GM12878 (cell line): ENCODE measurements at regions not wholly inside any gene's neighbourhood (a gene's known extent, or its start where the extent isn't known, plus 50 kb on each side); places are given as distances from the start of the nearest gene placed in this dataset.

Experiments
- CBFB ChIP-seq: IDR thresholded peaks from 2 replicates; pipeline ENCODE4 v1.6.1; 2016; ENCODE audit warnings: antibody characterized with exemption, low read depth
- CTCF ChIP-seq, 3 experiments: IDR thresholded peaks in 2 of 3; conservative IDR thresholded peaks in 1 of 3; 2 replicates each; pipeline ENCODE4 v1.5.1; 2011; ENCODE audit warnings: low read depth in 3 of 3, low read length in 3 of 3, mild to moderate bottlenecking in 3 of 3, control low read depth in 2 of 3, moderate library complexity in 2 of 3, inconsistent platforms in 1 of 3, mixed read lengths in 1 of 3; ENCODE audit not compliant: control insufficient read depth in 2 of 3, insufficient read depth in 1 of 3; ENCODE audit errors: extremely low read depth in 1 of 3
- EP300 ChIP-seq, 2 experiments: fragments of 150-350 bp in 1 of 2; IDR thresholded peaks; 2 replicates each; pipeline ENCODE4 v1.6.1; 2011 to 2012; ENCODE audit warnings: low read depth in 2 of 2, low read length in 2 of 2, borderline replicate concordance in 1 of 2, improper control_type of control experiment in 1 of 2, inconsistent platforms in 1 of 2; ENCODE audit not compliant: control insufficient read depth in 1 of 2
- EZH2 ChIP-seq: IDR thresholded peaks from 2 replicates; pipeline ENCODE4 v1.6.1; 2012; ENCODE audit warnings: low read depth, mild to moderate bottlenecking, control low read depth, inconsistent platforms, low read length, borderline replicate concordance; ENCODE audit not compliant: control insufficient read depth
- FOXK2 ChIP-seq: fragments of 450-650 bp; IDR thresholded peaks from 2 replicates; pipeline ENCODE4 v1.6.1; 2017; ENCODE audit warnings: mild to moderate bottlenecking, moderate library complexity
- JUNB ChIP-seq: IDR thresholded peaks from 2 replicates; pipeline ENCODE4 v1.6.1; 2016; ENCODE audit warnings: antibody characterized with exemption, mild to moderate bottlenecking
- LARP7 ChIP-seq: fragments of 450-650 bp; IDR thresholded peaks from 2 replicates; pipeline ENCODE4 v1.6.1; 2017; ENCODE audit warnings: mild to moderate bottlenecking
- NFYB ChIP-seq: IDR thresholded peaks from 2 replicates; pipeline ENCODE4 v1.6.1; 2011; ENCODE audit warnings: low read depth, mild to moderate bottlenecking, low read length, improper control_type of control experiment, moderate library complexity; ENCODE audit not compliant: insufficient read depth
- PBX3 ChIP-seq: IDR thresholded peaks from 2 replicates; pipeline ENCODE4 v1.6.1; 2011; ENCODE audit warnings: mild to moderate bottlenecking, low read depth, low read length, moderate library complexity; ENCODE audit not compliant: insufficient replicate concordance
- SIX5 ChIP-seq: IDR thresholded peaks from 2 replicates; pipeline ENCODE4 v1.6.1; 2011; ENCODE audit warnings: mild to moderate bottlenecking, low read depth, low read length, moderate library complexity; ENCODE audit not compliant: severe bottlenecking
- SRF ChIP-seq, 2 experiments: IDR thresholded peaks; 2 replicates each; pipeline ENCODE4 v1.6.1; 2011; ENCODE audit warnings: low read depth in 2 of 2, low read length in 2 of 2, mild to moderate bottlenecking in 1 of 2, moderate library complexity in 1 of 2
- TAF1 ChIP-seq: IDR thresholded peaks from 2 replicates; pipeline ENCODE4 v1.6.1; 2011; ENCODE audit warnings: mild to moderate bottlenecking, low read depth, low read length, borderline replicate concordance
- USF2 ChIP-seq: IDR thresholded peaks from 2 replicates; pipeline ENCODE4 v1.6.1; 2011; ENCODE audit warnings: low read depth, low read length, improper control_type of control experiment, borderline replicate concordance

- TF ChIP-seq CTCF (IDR thresholded peaks at IDR 0.05 in 2 of 3, conservative IDR thresholded peaks at IDR 0.05 in 1 of 3; ENCODE audit: control insufficient read depth in 2 of 3, extremely low read depth in 1 of 3, insufficient read depth in 1 of 3, low read depth in 3 of 3, low read length in 3 of 3) (no peak), JUNB (no peak), SRF (IDR thresholded peaks at IDR 0.05; ENCODE audit: low read depth in 2 of 2, low read length in 2 of 2) (no peak), LARP7 (no peak), USF2 (no peak), EP300 (IDR thresholded peaks at IDR 0.05; ENCODE audit: borderline replicate concordance in 1 of 2, control insufficient read depth in 1 of 2, low read depth in 2 of 2, low read length in 2 of 2) (no peak), NFYB (no peak), FOXK2 (no peak), PBX3 (no peak), CBFB (no peak), SIX5 (no peak), EZH2 (no peak), TAF1 (no peak)
Observed at GRCh38 chr9:79120533-79120932, 451.2 kb upstream of the TLE4 start.
